ENCODE measurements at regions not wholly inside any gene's neighbourhood (a gene's known extent, or its start where the extent isn't known, plus 50 kb on each side); places are given as distances from the start of the nearest gene placed in this dataset.
A peak's percentile ranks its signal among the peaks of the same experiment; 100 is the strongest.

GRCh38 chr1:219993554-219994433 lies 52.5 kb downstream of the EPRS1 start:
- DNase-seq: peak; percentile 32 to 50

GRCh38 chr1:219991919-219992318 lies 54.4 kb downstream of the EPRS1 start:
- no peak for DNase-seq

DNA sequence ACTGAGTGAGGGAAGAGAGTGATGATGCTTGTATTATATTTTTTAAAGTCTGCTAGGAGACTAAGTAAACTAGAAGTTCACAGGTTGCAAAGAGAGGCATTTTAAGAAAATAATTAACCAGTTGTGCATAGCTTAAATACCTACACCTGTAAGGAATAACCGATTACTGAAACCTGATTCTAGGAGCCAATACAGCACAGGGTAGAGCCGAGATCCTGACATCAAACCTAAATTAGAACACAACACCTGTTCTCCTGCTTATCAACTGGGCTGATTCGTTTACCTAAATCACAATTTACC lies 54.8 kb downstream of the EPRS1 start:
- no peak for DNase-seq

DNA sequence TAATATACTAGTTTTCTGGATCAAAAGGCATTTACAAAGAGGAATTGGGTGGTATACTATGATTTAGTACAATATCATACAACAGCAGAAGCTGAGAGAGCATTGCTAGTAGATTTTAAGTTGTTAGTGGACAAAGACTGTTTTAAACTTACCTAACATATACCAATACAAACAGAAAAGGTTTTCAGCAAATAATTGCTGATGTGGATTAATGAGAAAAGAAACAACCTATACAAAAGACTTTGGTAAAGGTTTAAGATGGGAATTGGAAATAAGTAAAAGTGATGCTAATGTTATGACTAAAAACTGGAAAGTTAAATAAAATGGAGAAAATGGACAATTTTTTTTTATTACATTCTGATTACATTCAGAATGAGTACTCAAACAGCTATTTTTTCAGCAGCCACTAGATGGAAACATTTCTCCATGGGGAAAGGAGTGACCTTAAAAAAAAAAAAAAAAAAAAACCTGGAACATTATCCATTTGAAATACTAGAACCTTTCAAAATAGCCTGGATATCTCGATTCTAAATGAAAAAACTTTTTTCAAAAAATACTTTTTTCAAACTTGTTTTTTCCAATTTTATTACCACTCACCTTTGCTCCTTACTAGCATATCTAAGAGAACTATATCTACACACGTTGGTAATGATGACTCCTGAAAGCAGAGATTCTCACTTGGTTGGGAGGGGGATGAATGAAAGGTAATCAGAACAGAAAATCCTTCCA lies 55.4 kb downstream of the EPRS1 start:
- DNase-seq: peak; percentile 1 to 37

DNA sequence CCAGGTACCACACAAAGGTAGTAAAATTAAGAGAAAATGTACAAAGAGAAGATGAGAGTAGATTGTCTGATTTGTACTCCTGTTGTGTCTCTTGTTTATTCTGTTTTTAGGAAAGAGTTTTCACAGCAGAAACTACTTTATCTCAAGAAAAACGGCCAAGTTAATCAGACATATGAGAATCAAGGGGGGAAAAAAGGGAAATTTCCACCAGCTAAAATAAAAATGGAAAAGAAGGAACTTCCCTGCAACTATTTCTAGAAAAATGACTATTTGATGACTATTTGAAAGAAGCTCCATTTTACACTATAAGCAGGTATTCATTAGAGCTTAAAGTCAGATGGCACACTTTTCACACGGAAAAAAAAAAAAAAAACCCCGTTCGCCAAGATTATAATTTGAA lies 56.5 kb downstream of the EPRS1 start:
- no peak for DNase-seq

GRCh38 chr1:219988818-219989217 lies 57.5 kb downstream of the EPRS1 start:
- DNase-seq: no peak

GRCh38 chr1:219988387-219988786 lies 57.9 kb downstream of the EPRS1 start:
- no peak for DNase-seq

DNA sequence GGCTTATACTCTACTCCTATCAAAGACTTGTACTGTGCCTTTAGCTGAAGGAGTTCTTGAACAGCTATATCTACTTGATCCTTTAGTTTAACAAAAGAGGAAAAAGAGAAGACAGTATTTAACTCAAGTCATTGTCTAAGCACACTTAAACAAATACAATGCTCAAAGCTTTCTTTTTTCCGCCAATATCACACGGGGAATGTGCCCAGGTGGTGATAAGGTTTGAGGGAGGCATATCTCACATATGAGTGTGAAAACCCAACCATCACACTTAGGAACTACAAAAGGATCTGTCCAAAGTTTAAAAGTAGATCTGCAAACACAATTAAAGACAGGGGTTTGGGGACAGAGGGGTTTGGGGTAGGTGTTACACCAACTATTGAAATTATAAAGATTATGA lies 59.0 kb upstream of the SLC30A10 start:
- no peak for DNase-seq

GRCh38 chr1:219985169-219985568 lies 56.8 kb upstream of the SLC30A10 start:
- DNase-seq: no peak

All from NCI-H526 (cell line).